ENCODE measurements at regions not wholly inside any gene's neighbourhood (a gene's known extent, or its start where the extent isn't known, plus 50 kb on each side); places are given as distances from the start of the nearest gene placed in this dataset.
A peak's percentile ranks its signal among the peaks of the same experiment; 100 is the strongest.

DNA sequence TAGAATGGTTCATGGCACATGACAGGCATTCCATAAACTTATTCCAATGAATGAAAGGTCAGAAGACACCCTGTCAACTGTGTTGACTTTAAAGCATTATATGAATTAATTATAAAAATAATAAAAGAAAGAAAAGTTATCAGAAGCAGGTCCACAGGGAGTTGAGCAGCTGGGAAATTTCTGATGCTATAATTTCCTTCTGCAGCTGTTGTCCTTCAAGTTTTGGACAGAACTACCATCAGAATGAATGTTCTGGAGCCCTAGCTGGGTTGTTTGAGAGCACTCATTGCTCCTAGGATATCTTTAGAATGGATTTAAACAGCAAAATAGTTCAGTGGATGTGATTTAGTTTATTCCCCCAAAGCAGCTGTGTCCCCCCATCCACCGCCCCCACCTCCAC, 232.4 kb upstream of the PROK2 start:
- DNase-seq (no peak), ATAC-seq (no peak)
- H3K36me3 Mint-ChIP-seq (ENCODE audit: insufficient read depth), result no peaks in the 10 kb centered on the region
- no peak overlapping the region for H3K4me3 Mint-ChIP-seq
- peaks cover 3% of the 10 kb centered on the region for H3K27me3 Mint-ChIP-seq (ENCODE audit: low read depth)
- H3K9me3 Mint-ChIP-seq, result no peaks in the 10 kb centered on the region
- no peaks in the 10 kb centered on the region for H3K4me1 Mint-ChIP-seq (ENCODE audit: low read depth)

DNA sequence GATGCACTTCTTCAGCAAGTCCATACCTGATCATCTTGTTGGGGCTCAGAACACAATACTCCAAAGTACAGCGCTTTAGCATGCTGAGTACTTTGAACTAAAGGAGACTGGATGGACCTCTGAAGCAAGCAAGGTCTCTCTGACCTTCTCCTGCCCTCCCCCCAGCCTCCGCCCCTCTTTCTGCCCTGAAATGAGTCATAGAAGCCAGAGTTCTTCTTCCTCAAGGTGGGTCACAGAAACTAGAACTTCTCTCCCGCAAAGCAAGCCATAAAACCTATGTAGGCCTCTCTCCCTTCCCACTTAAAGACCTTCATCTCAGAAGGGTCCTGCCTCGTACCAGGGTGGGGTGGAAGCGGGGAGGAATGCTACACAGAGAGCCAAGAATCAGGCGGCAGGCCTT, 230.5 kb upstream of the PROK2 start:
- ATAC-seq, result no peak
- H3K36me3 Mint-ChIP-seq (ENCODE audit: insufficient read depth), result no peaks in the 10 kb centered on the region
- H3K9me3 Mint-ChIP-seq, result no peaks in the 10 kb centered on the region
- H3K27me3 Mint-ChIP-seq (ENCODE audit: low read depth), result peaks cover 3% of the 10 kb centered on the region
- no peaks in the 10 kb centered on the region for H3K4me1 Mint-ChIP-seq (ENCODE audit: low read depth)
- DNase-seq, result no peak
- H3K4me3 Mint-ChIP-seq, result no peak overlapping the region

DNA sequence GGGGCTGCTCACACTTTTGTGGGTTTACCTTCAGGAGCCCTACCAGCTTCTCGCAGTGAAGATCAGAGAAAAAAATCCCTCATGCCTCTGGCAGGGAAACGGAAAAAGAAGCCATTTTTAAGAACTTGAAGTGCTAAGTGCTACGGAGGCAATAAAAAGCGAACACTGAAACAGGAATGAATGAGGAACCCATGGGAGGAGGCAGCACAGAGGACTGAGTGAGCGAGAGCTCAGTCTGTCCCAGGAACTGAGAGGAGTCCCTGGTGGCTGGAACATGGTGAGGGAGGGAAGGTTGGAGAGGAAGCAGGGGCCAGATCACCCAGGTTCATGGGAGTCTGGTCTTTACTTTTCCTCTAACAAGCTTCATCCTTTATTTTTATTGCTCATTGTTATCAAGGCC, 228.1 kb upstream of the PROK2 start:
- Mint-ChIP-seq H3K27me3 (ENCODE audit: low read depth) (peaks cover 15% of the 10 kb centered on the region), H3K9me3 (no peaks in the 10 kb centered on the region), H3K4me3 (no peak overlapping the region), H3K4me1 (ENCODE audit: low read depth) (peaks cover 1% of the 10 kb centered on the region), H3K36me3 (ENCODE audit: insufficient read depth) (no peaks in the 10 kb centered on the region)
- DNase-seq (no peak), ATAC-seq (no peak)

DNA sequence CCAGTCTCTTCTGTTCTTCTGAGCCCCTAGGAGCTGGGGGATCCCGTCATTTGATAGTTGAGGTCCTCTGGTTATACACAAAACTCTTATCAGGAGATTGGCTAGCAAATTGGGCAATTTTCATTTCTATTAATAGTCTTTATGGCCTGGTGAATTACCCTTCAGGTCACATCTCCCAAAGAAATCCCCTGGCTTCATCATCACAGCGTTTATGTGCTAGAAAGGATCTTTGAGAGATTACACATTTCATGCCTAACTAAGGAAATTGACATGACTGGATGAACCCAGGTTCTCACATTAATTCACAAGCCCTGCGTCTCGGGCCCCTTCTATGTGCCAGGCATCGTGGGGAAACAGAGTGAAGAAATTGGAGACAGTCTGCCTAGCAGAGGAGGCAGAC, 227.4 kb upstream of the PROK2 start:
- ATAC-seq, result no peak
- Mint-ChIP-seq H3K9me3 (no peaks in the 10 kb centered on the region), H3K4me3 (no peak overlapping the region), H3K36me3 (ENCODE audit: insufficient read depth) (no peaks in the 10 kb centered on the region), H3K4me1 (ENCODE audit: low read depth) (peaks cover 1% of the 10 kb centered on the region), H3K27me3 (ENCODE audit: low read depth) (peaks cover 15% of the 10 kb centered on the region)
- DNase-seq, result no peak

DNA sequence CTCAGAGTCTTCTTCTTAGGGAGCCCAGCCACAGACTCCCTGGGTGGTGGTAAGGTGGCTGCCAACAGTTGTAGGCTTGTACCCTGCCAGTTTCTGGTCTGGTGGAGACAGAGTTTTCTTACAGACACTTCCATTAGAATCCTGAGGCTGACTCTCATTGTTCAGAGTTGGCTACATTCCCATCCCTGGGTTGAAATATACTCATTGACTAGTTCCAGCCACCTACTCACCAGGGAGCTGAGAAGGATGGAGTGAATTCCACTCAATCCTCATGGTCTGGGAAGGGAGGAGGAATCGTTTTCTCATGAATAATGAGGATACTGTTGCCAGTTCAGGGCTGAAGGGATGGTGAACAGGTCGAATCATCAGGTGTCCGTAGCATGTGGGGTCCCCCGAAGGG, 226.5 kb upstream of the PROK2 start:
- Mint-ChIP-seq H3K9me3 (no peaks in the 10 kb centered on the region), H3K27me3 (ENCODE audit: low read depth) (peaks cover 15% of the 10 kb centered on the region), H3K4me1 (ENCODE audit: low read depth) (peaks cover 1% of the 10 kb centered on the region), H3K36me3 (ENCODE audit: insufficient read depth) (no peaks in the 10 kb centered on the region), H3K4me3 (no peak overlapping the region)
- DNase-seq, result no peak
- ATAC-seq, result no peak

GRCh38 chr3:72009851-72010443, 225.0 kb upstream of the PROK2 start:
- Mint-ChIP-seq H3K36me3 (ENCODE audit: insufficient read depth) (no peaks in the 10 kb centered on the region), H3K27me3 (ENCODE audit: low read depth) (peaks cover 13% of the 10 kb centered on the region), H3K4me3 (no peak overlapping the region), H3K9me3 (no peaks in the 10 kb centered on the region), H3K4me1 (ENCODE audit: low read depth) (peaks cover 1% of the 10 kb centered on the region)
- ATAC-seq, result peak in 1 of 2 donors; percentile 62
- DNase-seq, result no peak

GRCh38 chr3:72008226-72008996, 223.5 kb upstream of the PROK2 start:
- Mint-ChIP-seq H3K36me3 (ENCODE audit: insufficient read depth) (no peaks in the 10 kb centered on the region), H3K4me1 (ENCODE audit: low read depth) (peaks cover 1% of the 10 kb centered on the region), H3K9me3 (no peaks in the 10 kb centered on the region), H3K27me3 (ENCODE audit: low read depth) (peaks cover 13% of the 10 kb centered on the region), H3K4me3 (no peak overlapping the region)
- DNase-seq (no peak), ATAC-seq (no peak)

- no peaks in the 10 kb centered on the region for H3K36me3 Mint-ChIP-seq (ENCODE audit: insufficient read depth)
- peaks cover 1% of the 10 kb centered on the region for H3K4me1 Mint-ChIP-seq (ENCODE audit: low read depth)
- DNase-seq, result no peak
- peaks cover 13% of the 10 kb centered on the region for H3K27me3 Mint-ChIP-seq (ENCODE audit: low read depth)
- ATAC-seq, result no peak
- H3K4me3 Mint-ChIP-seq, result no peak overlapping the region
- H3K9me3 Mint-ChIP-seq, result no peaks in the 10 kb centered on the region
Measured at GRCh38 chr3:72006631-72007556, 221.9 kb upstream of the PROK2 start.

- ATAC-seq (no peak), DNase-seq (no peak)
- peaks cover 12% of the 10 kb centered on the region for H3K27me3 Mint-ChIP-seq (ENCODE audit: low read depth)
- no peaks in the 10 kb centered on the region for H3K4me1 Mint-ChIP-seq (ENCODE audit: low read depth)
- no peaks in the 10 kb centered on the region for H3K36me3 Mint-ChIP-seq (ENCODE audit: insufficient read depth)
- H3K4me3 Mint-ChIP-seq, result no peak overlapping the region
- no peaks in the 10 kb centered on the region for H3K9me3 Mint-ChIP-seq
Measured at GRCh38 chr3:72004749-72005292, 219.9 kb upstream of the PROK2 start.

DNA sequence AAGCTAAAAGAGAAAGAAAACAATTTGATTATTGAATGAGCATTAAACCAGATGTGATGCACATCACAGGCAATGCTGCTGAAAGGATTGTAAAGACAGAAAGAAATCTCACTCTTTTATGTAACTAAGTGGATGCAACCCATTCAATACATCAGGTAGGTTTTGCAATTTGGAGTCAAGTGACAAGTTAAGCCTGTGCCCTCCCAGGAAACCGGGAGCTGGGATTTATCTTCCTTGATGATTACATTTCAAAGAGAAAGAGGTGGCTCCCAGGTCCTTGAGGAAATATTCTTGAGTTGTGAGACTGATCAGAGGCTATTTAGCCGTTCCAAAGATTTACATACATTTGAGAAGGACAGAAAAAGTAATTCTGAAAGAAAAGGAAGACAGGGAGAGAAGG, 219.0 kb upstream of the PROK2 start:
- Mint-ChIP-seq H3K27me3 (ENCODE audit: low read depth) (peaks cover 6% of the 10 kb centered on the region), H3K9me3 (no peaks in the 10 kb centered on the region), H3K4me3 (no peak overlapping the region), H3K4me1 (ENCODE audit: low read depth) (peaks cover 4% of the 10 kb centered on the region), H3K36me3 (ENCODE audit: insufficient read depth) (no peaks in the 10 kb centered on the region)
- no peak for DNase-seq
- no peak for ATAC-seq

DNA sequence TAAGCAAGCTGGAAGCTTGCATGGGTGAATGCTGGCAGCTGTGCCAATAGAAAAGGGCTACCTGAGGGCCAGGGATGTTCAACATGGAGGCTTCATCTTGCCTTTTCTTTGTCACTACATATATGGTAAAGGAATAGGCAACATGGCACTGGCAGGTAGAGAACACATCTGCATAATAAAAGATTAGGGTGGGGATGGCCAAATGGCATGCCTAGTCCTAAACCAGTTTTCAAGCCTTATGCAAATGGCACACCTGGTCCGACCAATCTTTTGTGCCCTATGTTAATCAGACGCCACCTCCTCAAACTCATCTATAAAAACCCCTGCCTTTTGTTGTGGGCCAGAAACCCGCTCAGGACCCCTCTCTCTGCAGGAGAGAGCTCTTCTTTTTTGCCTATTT, 216.8 kb upstream of the PROK2 start:
- ATAC-seq (no peak), DNase-seq (no peak)
- peaks cover 9% of the 10 kb centered on the region for H3K27me3 Mint-ChIP-seq (ENCODE audit: low read depth)
- H3K36me3 Mint-ChIP-seq (ENCODE audit: insufficient read depth), result no peaks in the 10 kb centered on the region
- peaks cover 9% of the 10 kb centered on the region for H3K4me1 Mint-ChIP-seq (ENCODE audit: low read depth)
- no peaks in the 10 kb centered on the region for H3K9me3 Mint-ChIP-seq
- no peak overlapping the region for H3K4me3 Mint-ChIP-seq

GRCh38 chr3:71998995-71999673, 214.2 kb upstream of the PROK2 start:
- Mint-ChIP-seq H3K4me3 (no peak overlapping the region), H3K36me3 (ENCODE audit: insufficient read depth) (no peaks in the 10 kb centered on the region), H3K9me3 (no peaks in the 10 kb centered on the region), H3K4me1 (ENCODE audit: low read depth) (peaks cover 9% of the 10 kb centered on the region), H3K27me3 (ENCODE audit: low read depth) (peaks cover 15% of the 10 kb centered on the region)
- DNase-seq, result no peak
- ATAC-seq, result peak; percentile 81 to 89

DNA sequence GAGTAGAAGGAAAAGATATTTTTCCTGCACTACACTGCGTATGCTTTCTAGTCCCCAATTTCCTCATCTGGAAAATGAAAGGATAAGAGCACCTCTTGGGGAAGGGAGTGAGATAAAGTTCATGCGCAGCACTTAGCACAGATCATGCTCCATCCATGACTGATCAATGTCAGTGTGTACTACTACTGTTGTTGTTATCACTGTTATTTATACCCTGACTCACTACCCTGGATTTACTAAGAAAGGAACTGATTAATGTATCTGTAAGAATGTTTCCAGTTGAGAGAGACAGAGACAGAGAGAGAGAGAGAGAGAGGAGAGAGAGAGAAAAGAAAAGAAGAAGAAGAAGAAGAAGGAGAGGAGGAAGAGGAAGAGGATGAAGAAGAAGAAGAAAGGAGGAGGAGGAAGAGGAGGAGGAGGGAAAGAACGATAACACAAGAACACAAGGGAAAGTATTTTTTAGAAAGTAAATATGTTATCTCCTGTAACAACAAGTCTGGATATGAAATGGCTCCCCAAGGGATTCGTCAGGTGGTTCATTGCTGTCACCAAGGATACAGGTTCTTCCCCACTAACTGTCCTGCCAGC, 212.2 kb upstream of the PROK2 start:
- no peaks in the 10 kb centered on the region for H3K9me3 Mint-ChIP-seq
- H3K27me3 Mint-ChIP-seq (ENCODE audit: low read depth), result peaks cover 18% of the 10 kb centered on the region
- H3K4me1 Mint-ChIP-seq (ENCODE audit: low read depth), result peaks cover 9% of the 10 kb centered on the region
- H3K4me3 Mint-ChIP-seq, result no peak overlapping the region
- no peaks in the 10 kb centered on the region for H3K36me3 Mint-ChIP-seq (ENCODE audit: insufficient read depth)
- DNase-seq (no peak), ATAC-seq (no peak)

GRCh38 chr3:71994906-71995305, 210.0 kb upstream of the PROK2 start:
- Mint-ChIP-seq H3K27me3 (ENCODE audit: low read depth) (peaks cover 15% of the 10 kb centered on the region), H3K36me3 (ENCODE audit: insufficient read depth) (no peaks in the 10 kb centered on the region), H3K4me1 (ENCODE audit: low read depth) (peaks cover 9% of the 10 kb centered on the region), H3K4me3 (no peak overlapping the region), H3K9me3 (peaks cover 3% of the 10 kb centered on the region)
- ATAC-seq (no peak), DNase-seq (no peak)

Data from activated T-cell treated with anti-CD3 and anti-CD28 coated beads, Interleukin-2, amount 50 U/mL, for 4 hours (primary cell).